ENCODE measurements at regions not wholly inside any gene's neighbourhood (a gene's known extent, or its start where the extent isn't known, plus 50 kb on each side); places are given as distances from the start of the nearest gene placed in this dataset.

DNA sequence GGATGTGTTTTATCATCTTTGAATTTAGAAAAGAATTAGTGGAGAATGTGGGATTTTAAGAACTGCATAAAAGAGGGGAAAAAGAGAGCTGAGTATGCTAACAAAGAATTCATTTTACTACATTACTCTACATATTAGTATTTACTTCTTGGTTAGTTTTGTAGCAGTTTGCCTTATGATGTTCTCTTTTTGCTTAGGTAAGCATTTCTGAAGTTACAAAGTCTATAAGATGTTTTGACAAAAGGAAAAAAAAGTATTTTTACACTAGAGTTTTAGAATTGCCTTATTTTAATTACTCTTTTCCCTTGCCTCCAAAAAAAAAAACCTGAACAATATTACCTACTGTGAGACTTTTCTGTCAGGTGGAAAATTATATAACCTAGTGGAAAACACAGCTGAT, 739.5 kb upstream of the SLC39A10 start:
- no peak for TF ChIP-seq CTCF (conservative IDR thresholded peaks at IDR 0.05; ENCODE audit: low read length)
- no peak for TF ChIP-seq EZH2phosphoT487 (IDR thresholded peaks at IDR 0.05; ENCODE audit: borderline replicate concordance, low read depth, low read length)
